ENCODE measurements at regions not wholly inside any gene's neighbourhood (a gene's known extent, or its start where the extent isn't known, plus 50 kb on each side); places are given as distances from the start of the nearest gene placed in this dataset.

GRCh38 chr4:38581426-38582106 lies 82.4 kb upstream of the KLF3 start:
- Histone ChIP-seq H3K27me3 (ENCODE audit: control insufficient read depth, insufficient read depth, low read length) (no peaks in the 10 kb centered on the region), H3K36me3 (ENCODE audit: control insufficient read depth in 2 of 3, insufficient read depth in 3 of 3, low read length in 3 of 3) (no peaks in the 10 kb centered on the region), H3K9ac (ENCODE audit: low read length in 3 of 3) (no peak overlapping the region), H3K4me1 (ENCODE audit: control insufficient read depth in 2 of 3, insufficient read depth in 2 of 3, low read depth in 1 of 3, low read length in 3 of 3) (no peaks in the 10 kb centered on the region), H3K9me3 (ENCODE audit: control insufficient read depth in 2 of 3, insufficient read depth in 1 of 3, low read length in 3 of 3) (no peaks in the 10 kb centered on the region), H3K4me3 (ENCODE audit: low read length in 3 of 3) (no peak overlapping the region), H3K27ac (ENCODE audit: low read depth in 2 of 2, low read length in 2 of 2) (no peak overlapping the region)
- no peak for TF ChIP-seq CTCF (IDR thresholded peaks at IDR 0.05; ENCODE audit: borderline replicate concordance, extremely low read depth, insufficient read depth)
- intact Hi-C loops (cut with DNase I) = no loop called here
- no peak for FAIRE-seq
- DNase-seq = peak in 2 of 5 donors; percentile 49 to 57

GRCh38 chr4:38582445-38582844 lies 81.6 kb upstream of the KLF3 start:
- FAIRE-seq = no peak
- intact Hi-C loops (cut with DNase I) = no loop called here
- Histone ChIP-seq H3K36me3 (ENCODE audit: control insufficient read depth in 2 of 3, insufficient read depth in 3 of 3, low read length in 3 of 3) (no peaks in the 10 kb centered on the region), H3K4me3 (ENCODE audit: low read length in 3 of 3) (no peak overlapping the region), H3K9me3 (ENCODE audit: control insufficient read depth in 2 of 3, insufficient read depth in 1 of 3, low read length in 3 of 3) (no peaks in the 10 kb centered on the region), H3K27ac (ENCODE audit: low read depth in 2 of 2, low read length in 2 of 2) (no peak overlapping the region), H3K9ac (ENCODE audit: low read length in 3 of 3) (no peak overlapping the region), H3K27me3 (ENCODE audit: control insufficient read depth, insufficient read depth, low read length) (no peaks in the 10 kb centered on the region), H3K4me1 (ENCODE audit: control insufficient read depth in 2 of 3, insufficient read depth in 2 of 3, low read depth in 1 of 3, low read length in 3 of 3) (no peaks in the 10 kb centered on the region)
- no peak for DNase-seq
- TF ChIP-seq CTCF (IDR thresholded peaks at IDR 0.05; ENCODE audit: borderline replicate concordance, extremely low read depth, insufficient read depth) = no peak

- H3K27ac ChIP-seq (ENCODE audit: low read depth in 2 of 2, low read length in 2 of 2) = no peak overlapping the region
- intact Hi-C loops (cut with DNase I) = no loop called here
- no peaks in the 10 kb centered on the region for H3K4me1 ChIP-seq (ENCODE audit: control insufficient read depth in 2 of 3, insufficient read depth in 2 of 3, low read depth in 1 of 3, low read length in 3 of 3)
- no peak for TF ChIP-seq CTCF (IDR thresholded peaks at IDR 0.05; ENCODE audit: borderline replicate concordance, extremely low read depth, insufficient read depth)
- FAIRE-seq (no peak), DNase-seq (no peak)
- H3K9me3 ChIP-seq (ENCODE audit: control insufficient read depth in 2 of 3, insufficient read depth in 1 of 3, low read length in 3 of 3) = no peaks in the 10 kb centered on the region
- no peak overlapping the region for H3K9ac ChIP-seq (ENCODE audit: low read length in 3 of 3)
- no peaks in the 10 kb centered on the region for H3K27me3 ChIP-seq (ENCODE audit: control insufficient read depth, insufficient read depth, low read length)
- H3K36me3 ChIP-seq (ENCODE audit: control insufficient read depth in 2 of 3, insufficient read depth in 3 of 3, low read length in 3 of 3) = no peaks in the 10 kb centered on the region
- no peak overlapping the region for H3K4me3 ChIP-seq (ENCODE audit: low read length in 3 of 3)
Measured at GRCh38 chr4:38582889-38583470, 81.0 kb upstream of the KLF3 start.

Measured in kidney (tissue), 13 donors.